Osteoblast (primary cell): ENCODE measurements at regions not wholly inside any gene's neighbourhood (a gene's known extent, or its start where the extent isn't known, plus 50 kb on each side); places are given as distances from the start of the nearest gene placed in this dataset.
"Not testable (repeated sequence)": the region's sequence is repeated elsewhere in the genome, so short reads cannot be mapped to it uniquely, and the experiment has no call there.

Source experiments
- DNase-seq: peaks from one replicate; pipeline ENCODE4 v3.0.0; 2011; ENCODE audit warnings: low spot score, mixed read lengths; ENCODE audit not compliant: insufficient read length; ENCODE audit errors: missing footprints
- H2AFZ ChIP-seq: 2 replicates; pipeline ENCODE4 v1.6.0; 2011; ENCODE audit warnings: mild to moderate bottlenecking, low read length
- H3K27ac ChIP-seq: 2 replicates; pipeline ENCODE4 v1.5.1; 2011; ENCODE audit warnings: mild to moderate bottlenecking, low read depth, low read length, moderate library complexity
- H3K27me3 ChIP-seq: 2 replicates; pipeline ENCODE4 v1.6.0; 2012; ENCODE audit warnings: mild to moderate bottlenecking, control low read depth, inconsistent platforms, low read length, moderate library complexity; ENCODE audit not compliant: insufficient read depth
- H3K36me3 ChIP-seq: 2 replicates; pipeline ENCODE4 v1.5.1; 2011; ENCODE audit warnings: mild to moderate bottlenecking, low read length, control low read depth, moderate library complexity; ENCODE audit not compliant: insufficient read depth
- H3K4me1 ChIP-seq: 2 replicates; pipeline ENCODE4 v1.5.1; 2011; ENCODE audit warnings: mild to moderate bottlenecking, low read length, control low read depth, moderate library complexity; ENCODE audit not compliant: insufficient read depth
- H3K4me2 ChIP-seq: 2 replicates; pipeline ENCODE4 v1.6.0; 2011; ENCODE audit warnings: mild to moderate bottlenecking, low read length; ENCODE audit not compliant: insufficient read depth
- H3K4me3 ChIP-seq: fragments of 200-600 bp; sonication (generic); 3 replicates; pipeline ENCODE4 v1.5.1; 2012; ENCODE audit warnings: mild to moderate bottlenecking, low read length, inconsistent platforms; ENCODE audit not compliant: insufficient read depth
- H3K79me2 ChIP-seq: 2 replicates; pipeline ENCODE4 v1.6.0; 2012; ENCODE audit warnings: mild to moderate bottlenecking, low read length, control low read depth, inconsistent platforms; ENCODE audit not compliant: insufficient read depth
- H3K9me3 ChIP-seq: 2 replicates; pipeline ENCODE4 v1.5.1; 2011; ENCODE audit warnings: low read depth, low read length, control low read depth
- H4K20me1 ChIP-seq: 2 replicates; pipeline ENCODE4 v1.6.0; 2012; ENCODE audit warnings: mild to moderate bottlenecking, low read length, control low read depth; ENCODE audit not compliant: insufficient read depth
- CTCF ChIP-seq: IDR thresholded peaks from 2 replicates; pipeline ENCODE4 v1.5.1; 2011; ENCODE audit warnings: mild to moderate bottlenecking, low read depth, low read length, moderate library complexity; ENCODE audit errors: extremely low read depth

- no peak for TF ChIP-seq CTCF
- H3K9me3 ChIP-seq, result no peaks in the 10 kb centered on the region
- no peaks in the 10 kb centered on the region for H3K27me3 ChIP-seq
- no peak overlapping the region for H2AFZ ChIP-seq
- DNase-seq, result no peak
- H3K4me1 ChIP-seq, result no peaks in the 10 kb centered on the region
- H3K4me2 ChIP-seq, result no peak overlapping the region
- no peak overlapping the region for H3K27ac ChIP-seq
- H3K79me2 ChIP-seq, result no peaks in the 10 kb centered on the region
- no peaks in the 10 kb centered on the region for H3K36me3 ChIP-seq
- H3K4me3 ChIP-seq, result no peak overlapping the region
- H4K20me1 ChIP-seq, result no peaks in the 10 kb centered on the region
Observed at GRCh38 chr2:175241691-175242090, 60.2 kb upstream of the ATP5MC3 start.

GRCh38 chr2:175240033-175240432 lies 58.5 kb upstream of the ATP5MC3 start:
- DNase-seq, H3K9me3 ChIP-seq, H3K4me2 ChIP-seq, H3K79me2 ChIP-seq, H3K27me3 ChIP-seq, H2AFZ ChIP-seq, H3K4me1 ChIP-seq, H3K36me3 ChIP-seq, H3K4me3 ChIP-seq, H3K27ac ChIP-seq, H4K20me1 ChIP-seq: not testable (repeated sequence)

DNA sequence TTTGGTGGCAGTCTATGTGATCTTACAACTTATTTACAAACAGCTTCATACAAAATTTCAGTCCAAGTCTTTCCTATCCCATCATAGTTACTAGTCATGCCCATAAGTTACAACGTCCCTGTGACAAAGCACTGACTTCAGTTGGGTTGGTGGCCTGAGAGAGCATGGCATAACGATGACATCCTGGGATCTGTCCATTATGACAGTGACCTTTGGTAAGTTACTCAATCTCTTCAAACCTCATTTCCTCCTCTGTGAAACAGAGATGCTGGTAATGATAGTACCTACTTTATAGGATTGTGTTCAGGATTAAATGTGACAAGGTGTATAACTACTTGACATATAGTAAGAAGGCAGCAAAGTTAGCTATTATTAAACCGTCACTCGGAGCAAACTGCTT lies 55.4 kb upstream of the ATP5MC3 start:
- Histone ChIP-seq H3K36me3 (no peaks in the 10 kb centered on the region), H4K20me1 (no peaks in the 10 kb centered on the region)
- no peak for TF ChIP-seq CTCF

DNA sequence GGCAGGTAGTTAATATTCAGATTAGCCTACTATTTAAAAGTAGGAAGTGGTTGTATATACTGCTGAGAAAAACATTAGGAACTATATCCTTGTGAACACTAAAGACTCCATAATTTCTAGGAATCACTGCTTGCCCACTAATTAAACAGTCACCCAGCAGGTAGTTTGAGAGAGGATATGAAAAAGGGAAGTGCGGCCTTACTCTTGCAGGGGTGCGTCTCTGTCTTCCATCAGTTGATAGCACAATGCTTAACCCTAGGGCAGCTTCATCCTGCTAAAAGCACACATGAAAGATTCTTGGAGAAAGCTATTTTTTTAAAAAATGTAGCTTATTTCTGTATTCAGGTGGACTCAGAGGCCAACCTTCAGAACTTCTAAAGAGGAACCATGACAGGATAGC lies 53.1 kb upstream of the ATP5MC3 start:
- DNase-seq, result no peak
- H2AFZ ChIP-seq, result no peak overlapping the region
- no peaks in the 10 kb centered on the region for H3K79me2 ChIP-seq
- H3K4me2 ChIP-seq, result no peak overlapping the region
- H3K4me1 ChIP-seq, result no peaks in the 10 kb centered on the region
- TF ChIP-seq CTCF, result no peak
- H3K27me3 ChIP-seq, result no peaks in the 10 kb centered on the region
- no peak overlapping the region for H3K4me3 ChIP-seq
- no peaks in the 10 kb centered on the region for H3K9me3 ChIP-seq
- H3K27ac ChIP-seq, result no peak overlapping the region
- no peaks in the 10 kb centered on the region for H4K20me1 ChIP-seq
- no peaks in the 10 kb centered on the region for H3K36me3 ChIP-seq

More for the DNA sequence above, 55.4 kb upstream of the ATP5MC3 start:
- H3K9me3 ChIP-seq, result no peaks in the 10 kb centered on the region
- no peak overlapping the region for H3K27ac ChIP-seq
- H3K79me2 ChIP-seq, result no peaks in the 10 kb centered on the region
- H3K27me3 ChIP-seq, result no peaks in the 10 kb centered on the region
- H3K4me2 ChIP-seq, result no peak overlapping the region
- H3K4me1 ChIP-seq, result no peaks in the 10 kb centered on the region
- no peak overlapping the region for H2AFZ ChIP-seq
- no peak for DNase-seq
- H3K4me3 ChIP-seq, result no peak overlapping the region

DNA sequence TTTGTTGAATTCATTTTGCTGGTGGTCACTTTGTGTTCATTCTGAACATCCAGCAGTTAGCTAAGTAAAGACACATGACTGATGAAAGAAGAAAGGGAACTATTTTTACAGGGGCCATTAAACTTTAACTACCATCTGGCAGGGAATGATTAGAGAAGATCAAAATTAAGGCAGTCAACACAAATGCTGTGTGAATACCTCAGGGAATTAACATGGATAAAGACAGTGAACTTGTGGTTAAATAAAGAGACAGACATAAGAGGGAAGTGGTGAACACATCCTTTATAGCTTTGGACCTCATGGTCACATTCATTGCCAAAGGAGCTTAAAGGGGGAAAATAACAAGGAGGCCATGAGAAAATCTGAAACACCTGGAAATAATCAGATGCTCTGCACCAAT lies 52.6 kb upstream of the ATP5MC3 start:
- no peaks in the 10 kb centered on the region for H4K20me1 ChIP-seq
- no peak overlapping the region for H3K27ac ChIP-seq
- no peak for TF ChIP-seq CTCF
- H3K36me3 ChIP-seq, result no peaks in the 10 kb centered on the region
- H3K79me2 ChIP-seq, result no peaks in the 10 kb centered on the region
- no peaks in the 10 kb centered on the region for H3K4me1 ChIP-seq
- H3K27me3 ChIP-seq, result no peaks in the 10 kb centered on the region
- no peaks in the 10 kb centered on the region for H3K9me3 ChIP-seq
- no peak for DNase-seq
- H3K4me2 ChIP-seq, result no peak overlapping the region
- H3K4me3 ChIP-seq, result no peak overlapping the region
- H2AFZ ChIP-seq, result no peak overlapping the region
